GM12878 (cell line): ENCODE measurements at regions not wholly inside any gene's neighbourhood (a gene's known extent, or its start where the extent isn't known, plus 50 kb on each side); places are given as distances from the start of the nearest gene placed in this dataset.

Experiments used
- ATAC-seq: fragments of 200-7000 bp; cut with Tn5 transposase; 3 replicates; pipeline ENCODE4 v1.9.1; 2020; ENCODE audit warnings: mild to moderate bottlenecking, moderate library complexity
- BruUV-seq: library from RNA; stranded (reverse); fragments of 400-500 nt; replicated peaks from 2 replicates; lab custom pipeline; 2021; lab: Mats Ljungman, UMichigan
- CTCF ChIA-PET: fragments of 300-600 bp; sonication (Branson Sonifier 250); formaldehyde crosslinking; extraction: SDS; loops from one replicate; lab custom pipeline; 2021; ENCODE audit warnings: inconsistent platforms; lab: Yijun Ruan, JAX
- POLR2A ChIA-PET: fragments of 350-600 bp; formaldehyde crosslinking; extraction: SDS; loops from one replicate; lab custom pipeline; 2021; ENCODE audit warnings: inconsistent platforms; lab: Charles Lee
- RAD21 ChIA-PET: fragments of 300-600 bp; sonication (Branson Sonifier 250); formaldehyde crosslinking; loops from one replicate; lab custom pipeline; 2023; ENCODE audit warnings: antibody characterized with exemption; ENCODE audit not compliant: unreplicated experiment; lab: Charles Lee
- SMC1A ChIA-PET: fragments of 300-600 bp; sonication (Branson Sonifier 250); formaldehyde crosslinking; loops from one replicate; lab custom pipeline; 2023; ENCODE audit not compliant: unreplicated experiment, uncharacterized antibody; lab: Charles Lee
- DNase-seq: peaks from one replicate; pipeline ENCODE4 v3.0.0-alpha.2; 2011; ENCODE audit warnings: low read depth, low spot score
- FAIRE-seq: peaks from 3 replicates; lab custom pipeline; 2011; peaks lifted over from hg19 to GRCh38; lab: Jason Lieb, UNC
- H2AFZ ChIP-seq: 2 replicates; pipeline ENCODE4 v1.6.0; 2011; ENCODE audit warnings: low read depth, low read length, control low read depth; ENCODE audit not compliant: control insufficient read depth
- H3K27ac ChIP-seq: 2 replicates; pipeline ENCODE4 v1.5.1; 2011; ENCODE audit warnings: control low read depth; ENCODE audit not compliant: control insufficient read depth, insufficient read depth
- H3K27me3 ChIP-seq, 2 experiments: replicated peaks in 1 of 2; 2 replicates each; pipeline versions ENCODE4 v1.6.0 to v1.6.1; 2011; ENCODE audit warnings: low read length in 1 of 2; ENCODE audit not compliant: control insufficient read depth in 2 of 2, insufficient read depth in 2 of 2
- H3K36me3 ChIP-seq, 2 experiments: 2 replicates each; pipeline ENCODE4 v1.5.1; 2011; ENCODE audit warnings: low read length in 1 of 2; ENCODE audit not compliant: control insufficient read depth in 2 of 2, insufficient read depth in 2 of 2
- H3K4me1 ChIP-seq: 2 replicates; pipeline ENCODE4 v1.6.1; 2011; ENCODE audit warnings: mild to moderate bottlenecking, low read length, moderate library complexity, mixed read lengths; ENCODE audit not compliant: control insufficient read depth, insufficient read depth
- H3K4me2 ChIP-seq: 2 replicates; pipeline ENCODE4 v1.6.0; 2011; ENCODE audit warnings: control low read depth; ENCODE audit not compliant: control insufficient read depth, insufficient read depth
- H3K4me3 ChIP-seq: fragments of 200-600 bp; sonication (generic); 2 replicates; pipeline ENCODE4 v1.5.1; 2016
- H3K79me2 ChIP-seq: 2 replicates; pipeline ENCODE4 v1.6.0; 2011; ENCODE audit warnings: low read length; ENCODE audit not compliant: control insufficient read depth, insufficient read depth
- H3K9ac ChIP-seq: 2 replicates; pipeline ENCODE4 v1.8.0; 2011; ENCODE audit warnings: low read length, control low read depth, mixed read lengths; ENCODE audit not compliant: control insufficient read depth, insufficient read depth
- H3K9me3 ChIP-seq: replicated peaks from 3 replicates; pipeline ENCODE4 v1.5.1; 2011; ENCODE audit warnings: mild to moderate bottlenecking, low read length; ENCODE audit not compliant: control insufficient read depth, insufficient read depth
- H4K20me1 ChIP-seq: 2 replicates; pipeline ENCODE4 v1.6.0; 2011; ENCODE audit not compliant: control insufficient read depth, insufficient read depth
- ATF7 ChIP-seq: fragments of 450-650 bp; IDR thresholded peaks from 2 replicates; pipeline ENCODE4 v1.6.1; 2016; ENCODE audit warnings: low read depth, mild to moderate bottlenecking
- HDAC6 ChIP-seq: fragments of 200-600 bp; sonication (generic); IDR thresholded peaks from one replicate; pipeline ENCODE4 v1.8.0; 2017; ENCODE audit warnings: antibody characterized with exemption; ENCODE audit not compliant: unreplicated experiment
- MXI1 ChIP-seq: fragments of 150-350 bp; IDR thresholded peaks from 2 replicates; pipeline ENCODE4 v1.6.1; 2011; ENCODE audit warnings: low read depth, mild to moderate bottlenecking, inconsistent platforms, low read length, improper control_type of control experiment
- SIN3A ChIP-seq: IDR thresholded peaks from 2 replicates; pipeline ENCODE4 v1.6.1; 2012; ENCODE audit warnings: low read depth, low read length, improper control_type of control experiment
- SMARCA5 ChIP-seq: fragments of 450-650 bp; IDR thresholded peaks from 2 replicates; pipeline ENCODE4 v1.6.1; 2017; ENCODE audit warnings: mild to moderate bottlenecking
- WGBS: methylation state at CpG from one replicate; pipeline ENCODE4 v1.1.6; 2016; ENCODE audit warnings: low lambda C conversion rate; ENCODE audit not compliant: insufficient replicate concordance, insufficient coverage; ENCODE audit errors: missing lambda C conversion rate; 5-methylcytosine and 5-hydroxymethylcytosine counted together
- in situ Hi-C: fragments of 300-500 bp; cut with MboI; formaldehyde crosslinking; loops from 9 replicates; pipeline ENCODE4 v1.14.3; 2018; ENCODE audit warnings: mixed read lengths
- intact Hi-C: fragments of 100-400 bp; cut with micrococcal nuclease; formaldehyde crosslinking; loops from one replicate; pipeline ENCODE4 v1.14.2; 2022; ENCODE audit not compliant: unreplicated experiment
- TF ChIP-seq, protein P1 (sequence below): fragments of 450-650 bp; formaldehyde crosslinking; IDR thresholded peaks from 2 replicates; pipeline ENCODE4 v1.4.0; 2020; ENCODE audit warnings: mild to moderate bottlenecking, moderate library complexity
- TF ChIP-seq, protein P2 (sequence below): IDR thresholded peaks from 2 replicates; pipeline ENCODE4 v1.6.1; 2012; ENCODE audit warnings: improper control_type of control experiment, low read depth, low read length; ENCODE audit not compliant: insufficient replicate concordance

DNA sequence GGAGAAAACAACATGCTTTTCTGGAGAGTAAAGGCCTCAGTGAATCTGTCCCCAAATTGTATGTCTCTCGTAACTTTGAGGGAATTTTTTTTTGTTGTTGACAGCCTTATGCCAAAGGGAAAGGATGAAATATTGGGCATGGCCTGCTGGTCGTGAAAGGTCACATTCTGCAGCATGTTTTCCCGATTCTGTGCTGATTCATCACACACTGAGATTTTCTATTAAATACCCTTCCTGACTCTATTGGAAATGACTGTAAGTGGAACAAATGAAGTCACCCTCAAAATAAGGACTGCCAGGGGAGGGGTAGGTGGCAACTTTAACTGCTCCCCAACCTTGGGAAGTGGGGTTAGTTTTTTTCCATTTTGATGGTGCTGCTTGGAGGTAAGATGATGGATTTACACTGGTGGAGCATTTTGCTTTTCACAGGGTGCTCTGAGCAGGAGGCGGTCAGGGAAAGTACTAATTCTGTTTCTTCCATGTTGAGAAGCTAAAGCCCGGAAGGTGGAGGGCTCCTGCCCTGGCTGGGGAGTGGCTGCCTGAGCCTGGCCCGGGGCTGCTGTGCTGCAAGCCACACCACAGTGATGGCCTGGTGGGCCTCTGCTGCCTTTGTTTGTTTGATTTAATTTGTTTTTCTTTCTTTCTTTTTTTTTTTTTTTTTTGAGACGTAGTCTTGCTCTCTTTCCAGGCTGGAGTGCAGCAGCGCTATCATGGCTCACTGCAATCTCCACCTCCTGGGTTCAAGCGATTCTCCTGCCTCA is 116.8 kb upstream of the SPATA13 start:
- 38% methylated on average over 8 of the region's 9 CpGs for WGBS
- no peak overlapping the region for H2AFZ ChIP-seq
- ChIA-PET RAD21 (interaction anchor here (0.8 kb wide), 1 partner anchor 172 kb away, joined by 3 read pairs; no protein-coding TSS in a partner anchor), CTCF (interaction anchor here (1.5 kb wide), 1 partner anchor 23 kb away, joined by 4 read pairs; no protein-coding TSS in a partner anchor), SMC1A (no interaction called here), POLR2A (no interaction called here)
- peaks cover 16% of the 10 kb centered on the region for H3K4me1 ChIP-seq
- FAIRE-seq (no peak), ATAC-seq (no peak), DNase-seq (no peak)
- no peak overlapping the region for H3K9ac ChIP-seq
- TF ChIP-seq MXI1 (no peak), ATF7 (no peak), HDAC6 (no peak)
- H3K4me2 ChIP-seq: no peak overlapping the region
- in situ Hi-C loops (no loop called here), intact Hi-C loops (no loop called here)
- no peak overlapping the region for H3K4me3 ChIP-seq
- no peaks in the 10 kb centered on the region for H3K79me2 ChIP-seq
- H3K36me3 ChIP-seq: no peaks in the 10 kb centered on the region
- H3K27me3 ChIP-seq: no peaks in the 10 kb centered on the region; a peak in 1 of 4 replicates
- no peaks in the 10 kb centered on the region; the same call in 1 of the 2 replicates for H4K20me1 ChIP-seq
- no TSS peak for BruUV-seq
- H3K9me3 ChIP-seq: no peaks in the 10 kb centered on the region; the same call in 2 of the 3 replicates
- no peak overlapping the region for H3K27ac ChIP-seq

DNA sequence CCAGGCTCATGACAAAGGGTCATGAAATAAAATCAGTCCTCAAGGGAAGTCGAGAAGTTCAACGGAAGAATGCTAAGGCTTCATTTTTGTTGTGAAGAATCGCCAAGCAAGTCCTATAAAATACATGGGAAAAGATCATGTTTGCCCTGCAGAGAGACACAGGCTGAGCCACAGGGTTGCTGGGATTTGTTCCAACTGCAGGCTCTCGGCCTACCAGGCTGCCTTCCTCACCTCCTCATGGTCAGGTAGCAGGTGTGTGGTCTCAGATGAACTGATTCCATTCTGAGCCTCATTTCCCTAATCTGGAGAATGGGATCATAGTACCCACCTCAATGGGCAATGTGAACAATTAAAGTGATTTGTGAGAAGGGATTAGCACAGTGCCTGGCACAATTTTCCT is 114.9 kb upstream of the SPATA13 start:
- Histone ChIP-seq H3K4me2 (no peak overlapping the region), H3K27ac (no peak overlapping the region), H2AFZ (no peak overlapping the region), H3K9me3 (no peaks in the 10 kb centered on the region; the same call in 2 of the 3 replicates), H3K4me1 (no peaks in the 10 kb centered on the region), H3K36me3 (no peaks in the 10 kb centered on the region), H3K27me3 (no peaks in the 10 kb centered on the region; a peak in 1 of 4 replicates), H3K79me2 (no peaks in the 10 kb centered on the region), H3K4me3 (no peak overlapping the region), H3K9ac (no peak overlapping the region), H4K20me1 (no peaks in the 10 kb centered on the region; the same call in 1 of the 2 replicates)
- WGBS: 42% methylated on average over 4 of the region's 4 CpGs
- no peak for FAIRE-seq
- RAD21 ChIA-PET: no interaction called here
- in situ Hi-C loops: no loop called here
- SMC1A ChIA-PET: no interaction called here
- intact Hi-C loops: no loop called here
- no peak for DNase-seq
- no TSS peak for BruUV-seq
- CTCF ChIA-PET: interaction anchor here (1.0 to 1.2 kb wide), 2 partner anchors 8 to 26 kb away, joined by 3 to 4 read pairs; no protein-coding TSS in a partner anchor
- POLR2A ChIA-PET: no interaction called here
- no peak for ATAC-seq
- TF ChIP-seq SIN3A (no peak), SMARCA5 (no peak)
- TF ChIP-seq, protein P1, sequence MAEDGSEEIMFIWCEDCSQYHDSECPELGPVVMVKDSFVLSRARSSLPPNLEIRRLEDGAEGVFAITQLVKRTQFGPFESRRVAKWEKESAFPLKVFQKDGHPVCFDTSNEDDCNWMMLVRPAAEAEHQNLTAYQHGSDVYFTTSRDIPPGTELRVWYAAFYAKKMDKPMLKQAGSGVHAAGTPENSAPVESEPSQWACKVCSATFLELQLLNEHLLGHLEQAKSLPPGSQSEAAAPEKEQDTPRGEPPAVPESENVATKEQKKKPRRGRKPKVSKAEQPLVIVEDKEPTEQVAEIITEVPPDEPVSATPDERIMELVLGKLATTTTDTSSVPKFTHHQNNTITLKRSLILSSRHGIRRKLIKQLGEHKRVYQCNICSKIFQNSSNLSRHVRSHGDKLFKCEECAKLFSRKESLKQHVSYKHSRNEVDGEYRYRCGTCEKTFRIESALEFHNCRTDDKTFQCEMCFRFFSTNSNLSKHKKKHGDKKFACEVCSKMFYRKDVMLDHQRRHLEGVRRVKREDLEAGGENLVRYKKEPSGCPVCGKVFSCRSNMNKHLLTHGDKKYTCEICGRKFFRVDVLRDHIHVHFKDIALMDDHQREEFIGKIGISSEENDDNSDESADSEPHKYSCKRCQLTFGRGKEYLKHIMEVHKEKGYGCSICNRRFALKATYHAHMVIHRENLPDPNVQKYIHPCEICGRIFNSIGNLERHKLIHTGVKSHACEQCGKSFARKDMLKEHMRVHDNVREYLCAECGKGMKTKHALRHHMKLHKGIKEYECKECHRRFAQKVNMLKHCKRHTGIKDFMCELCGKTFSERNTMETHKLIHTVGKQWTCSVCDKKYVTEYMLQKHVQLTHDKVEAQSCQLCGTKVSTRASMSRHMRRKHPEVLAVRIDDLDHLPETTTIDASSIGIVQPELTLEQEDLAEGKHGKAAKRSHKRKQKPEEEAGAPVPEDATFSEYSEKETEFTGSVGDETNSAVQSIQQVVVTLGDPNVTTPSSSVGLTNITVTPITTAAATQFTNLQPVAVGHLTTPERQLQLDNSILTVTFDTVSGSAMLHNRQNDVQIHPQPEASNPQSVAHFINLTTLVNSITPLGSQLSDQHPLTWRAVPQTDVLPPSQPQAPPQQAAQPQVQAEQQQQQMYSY (CRISPR knock-in tag): no peak
- TF ChIP-seq, protein P2, sequence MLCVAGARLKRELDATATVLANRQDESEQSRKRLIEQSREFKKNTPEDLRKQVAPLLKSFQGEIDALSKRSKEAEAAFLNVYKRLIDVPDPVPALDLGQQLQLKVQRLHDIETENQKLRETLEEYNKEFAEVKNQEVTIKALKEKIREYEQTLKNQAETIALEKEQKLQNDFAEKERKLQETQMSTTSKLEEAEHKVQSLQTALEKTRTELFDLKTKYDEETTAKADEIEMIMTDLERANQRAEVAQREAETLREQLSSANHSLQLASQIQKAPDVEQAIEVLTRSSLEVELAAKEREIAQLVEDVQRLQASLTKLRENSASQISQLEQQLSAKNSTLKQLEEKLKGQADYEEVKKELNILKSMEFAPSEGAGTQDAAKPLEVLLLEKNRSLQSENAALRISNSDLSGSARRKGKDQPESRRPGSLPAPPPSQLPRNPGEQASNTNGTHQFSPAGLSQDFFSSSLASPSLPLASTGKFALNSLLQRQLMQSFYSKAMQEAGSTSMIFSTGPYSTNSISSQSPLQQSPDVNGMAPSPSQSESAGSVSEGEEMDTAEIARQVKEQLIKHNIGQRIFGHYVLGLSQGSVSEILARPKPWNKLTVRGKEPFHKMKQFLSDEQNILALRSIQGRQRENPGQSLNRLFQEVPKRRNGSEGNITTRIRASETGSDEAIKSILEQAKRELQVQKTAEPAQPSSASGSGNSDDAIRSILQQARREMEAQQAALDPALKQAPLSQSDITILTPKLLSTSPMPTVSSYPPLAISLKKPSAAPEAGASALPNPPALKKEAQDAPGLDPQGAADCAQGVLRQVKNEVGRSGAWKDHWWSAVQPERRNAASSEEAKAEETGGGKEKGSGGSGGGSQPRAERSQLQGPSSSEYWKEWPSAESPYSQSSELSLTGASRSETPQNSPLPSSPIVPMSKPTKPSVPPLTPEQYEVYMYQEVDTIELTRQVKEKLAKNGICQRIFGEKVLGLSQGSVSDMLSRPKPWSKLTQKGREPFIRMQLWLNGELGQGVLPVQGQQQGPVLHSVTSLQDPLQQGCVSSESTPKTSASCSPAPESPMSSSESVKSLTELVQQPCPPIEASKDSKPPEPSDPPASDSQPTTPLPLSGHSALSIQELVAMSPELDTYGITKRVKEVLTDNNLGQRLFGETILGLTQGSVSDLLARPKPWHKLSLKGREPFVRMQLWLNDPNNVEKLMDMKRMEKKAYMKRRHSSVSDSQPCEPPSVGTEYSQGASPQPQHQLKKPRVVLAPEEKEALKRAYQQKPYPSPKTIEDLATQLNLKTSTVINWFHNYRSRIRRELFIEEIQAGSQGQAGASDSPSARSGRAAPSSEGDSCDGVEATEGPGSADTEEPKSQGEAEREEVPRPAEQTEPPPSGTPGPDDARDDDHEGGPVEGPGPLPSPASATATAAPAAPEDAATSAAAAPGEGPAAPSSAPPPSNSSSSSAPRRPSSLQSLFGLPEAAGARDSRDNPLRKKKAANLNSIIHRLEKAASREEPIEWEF: no peak
